ENCODE measurements at regions not wholly inside any gene's neighbourhood (a gene's known extent, or its start where the extent isn't known, plus 50 kb on each side); places are given as distances from the start of the nearest gene placed in this dataset.

- TF ChIP-seq CTCF (IDR thresholded peaks at IDR 0.05) (no peak), POLR2A (IDR thresholded peaks at IDR 0.05) (no peak)
Measured at GRCh38 chr2:153106802-153107477, 371.6 kb downstream of the RPRM start.
